ENCODE measurements at regions not wholly inside any gene's neighbourhood (a gene's known extent, or its start where the extent isn't known, plus 50 kb on each side); places are given as distances from the start of the nearest gene placed in this dataset.
"Not testable (repeated sequence)": the region's sequence is repeated elsewhere in the genome, so short reads cannot be mapped to it uniquely, and the experiment has no call there.

DNA sequence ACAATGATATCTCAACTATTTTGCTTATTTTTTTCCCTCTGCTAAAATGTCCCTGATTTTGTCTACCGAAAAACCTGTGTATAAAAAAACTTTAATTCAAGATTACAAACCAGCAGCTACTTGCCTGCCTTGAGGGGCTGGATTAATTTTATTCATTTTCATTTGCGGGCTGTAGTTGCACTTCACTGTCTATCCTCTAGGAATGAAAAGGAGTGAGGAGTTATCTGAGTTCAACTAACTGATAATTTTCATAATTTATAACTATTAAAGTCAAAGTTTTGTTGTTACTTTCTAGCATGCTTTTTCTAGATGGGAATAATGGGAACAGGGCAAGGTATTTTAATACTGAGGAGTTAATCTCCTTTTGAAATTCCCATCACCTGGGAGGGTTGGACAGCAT is 50.3 kb upstream of the AGTPBP1 start:
- H3K4me1 ChIP-seq (ENCODE audit: insufficient read depth, low read length); H3K36me3 ChIP-seq (ENCODE audit: insufficient read depth, low read length); POLR2A ChIA-PET (ENCODE audit: partially characterized antibody); H3K9me3 ChIP-seq (ENCODE audit: control insufficient read depth in 1 of 2, low read length in 2 of 2); CTCF ChIA-PET (ENCODE audit: partially characterized antibody); H3K4me3 Mint-ChIP-seq; H3K4me3 ChIP-seq (ENCODE audit: low read length in 2 of 2); H3K27me3 Mint-ChIP-seq; H3K27ac ChIP-seq (ENCODE audit: low read depth, low read length); H3K36me3 Mint-ChIP-seq; H3K27ac Mint-ChIP-seq; H3K27me3 ChIP-seq (ENCODE audit: insufficient read depth, low read length); H3K4me1 Mint-ChIP-seq; intact Hi-C loops (cut with micrococcal nuclease); H3K9me3 Mint-ChIP-seq; DNase-seq: not testable (repeated sequence)

DNA sequence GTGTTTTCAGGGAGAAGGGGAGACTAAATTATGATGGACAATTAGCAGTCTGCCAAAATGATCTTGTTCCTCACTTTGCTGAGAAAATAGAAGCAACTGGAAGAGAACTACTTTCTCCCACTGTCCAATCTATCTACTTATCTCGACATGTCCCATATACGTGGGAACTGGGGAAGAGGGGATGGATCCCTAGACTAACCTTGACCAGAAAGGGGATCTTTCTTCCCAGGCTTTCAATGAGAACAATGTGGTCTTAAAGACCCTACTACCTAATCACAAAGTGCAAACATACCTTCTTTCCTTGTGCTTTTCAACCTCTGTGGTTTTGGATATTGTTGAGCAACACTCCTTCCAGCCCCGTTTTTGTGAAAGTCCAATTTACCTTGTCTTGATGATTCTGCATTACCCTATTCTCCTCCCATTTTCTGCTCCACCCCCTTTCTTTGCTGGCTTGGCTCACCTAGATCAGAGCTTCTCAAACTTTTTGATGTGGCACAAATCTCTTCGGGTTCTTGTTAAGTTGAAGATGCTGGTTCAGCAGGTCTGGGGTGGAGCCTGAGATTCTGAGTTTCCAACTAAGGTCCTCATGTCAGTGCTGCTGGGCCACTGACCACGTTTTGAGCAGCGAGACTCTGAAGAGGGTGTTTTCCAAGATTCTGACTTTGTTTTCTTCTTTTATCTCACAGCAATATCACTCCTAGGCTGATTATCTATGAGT is 61.4 kb upstream of the AGTPBP1 start:
- H3K27ac Mint-ChIP-seq; H3K4me3 Mint-ChIP-seq; POLR2A ChIA-PET (ENCODE audit: partially characterized antibody); H3K27me3 Mint-ChIP-seq; H3K27me3 ChIP-seq (ENCODE audit: insufficient read depth, low read length); H3K36me3 Mint-ChIP-seq; H3K4me3 ChIP-seq (ENCODE audit: low read length in 2 of 2); H3K36me3 ChIP-seq (ENCODE audit: insufficient read depth, low read length); intact Hi-C loops (cut with micrococcal nuclease); H3K9me3 Mint-ChIP-seq; H3K9me3 ChIP-seq (ENCODE audit: control insufficient read depth in 1 of 2, low read length in 2 of 2): not testable (repeated sequence)
- peaks cover 20% of the 10 kb centered on the region for H3K4me1 ChIP-seq (ENCODE audit: insufficient read depth, low read length)
- peak overlapping the region; percentile 54 for H3K27ac ChIP-seq (ENCODE audit: low read depth, low read length)
- H3K4me1 Mint-ChIP-seq, result peaks cover 10 to 17% (median 11%) of the 10 kb centered on the region in 4 donors
- CTCF ChIA-PET (ENCODE audit: partially characterized antibody), result interaction anchor here (1.1 kb wide), 1 partner anchor 105 kb away, joined by 3 read pairs; no protein-coding TSS in a partner anchor
- peak; percentile 69 to 80 (median 74) for DNase-seq

GRCh38 chr9:85804847-85805133 is 63.0 kb upstream of the AGTPBP1 start:
- H3K27me3 ChIP-seq (ENCODE audit: insufficient read depth, low read length); H3K9me3 ChIP-seq (ENCODE audit: control insufficient read depth in 1 of 2, low read length in 2 of 2); H3K27me3 Mint-ChIP-seq; H3K36me3 ChIP-seq (ENCODE audit: insufficient read depth, low read length); DNase-seq; H3K9me3 Mint-ChIP-seq: not testable (repeated sequence)
- peaks cover 20% of the 10 kb centered on the region for H3K4me1 ChIP-seq (ENCODE audit: insufficient read depth, low read length)
- Mint-ChIP-seq H3K4me1 (peaks cover 11 to 22% (median 15%) of the 10 kb centered on the region in 4 donors), H3K4me3 (peak overlapping the region in 2 of 8 donors; percentile 81 to 88), H3K27ac (peak overlapping the region in 1 of 7 donors; percentile 95), H3K36me3 (peaks cover 13 to 15% of the 10 kb centered on the region in 2 donors)
- H3K4me3 ChIP-seq (ENCODE audit: low read length in 2 of 2), result peak overlapping the region in 1 of 2 donors; percentile 58
- ChIA-PET CTCF (ENCODE audit: partially characterized antibody) (interaction anchor here (0.8 kb wide), 1 partner anchor 63 kb away, joined by 3 read pairs; the partner anchor contains the start of gene AGTPBP1), POLR2A (ENCODE audit: partially characterized antibody) (interaction anchor here (1.0 kb wide), 2 partner anchors 18 to 106 kb away, joined by 3 read pairs; no protein-coding TSS in a partner anchor)
- intact Hi-C loops (cut with micrococcal nuclease), result loop anchor here (1.0 kb wide), 3 partner anchors 62 to 550 kb away; partner anchors contain the start of genes ISCA1 and TUT7
- peak overlapping the region; percentile 54 for H3K27ac ChIP-seq (ENCODE audit: low read depth, low read length)

DNA sequence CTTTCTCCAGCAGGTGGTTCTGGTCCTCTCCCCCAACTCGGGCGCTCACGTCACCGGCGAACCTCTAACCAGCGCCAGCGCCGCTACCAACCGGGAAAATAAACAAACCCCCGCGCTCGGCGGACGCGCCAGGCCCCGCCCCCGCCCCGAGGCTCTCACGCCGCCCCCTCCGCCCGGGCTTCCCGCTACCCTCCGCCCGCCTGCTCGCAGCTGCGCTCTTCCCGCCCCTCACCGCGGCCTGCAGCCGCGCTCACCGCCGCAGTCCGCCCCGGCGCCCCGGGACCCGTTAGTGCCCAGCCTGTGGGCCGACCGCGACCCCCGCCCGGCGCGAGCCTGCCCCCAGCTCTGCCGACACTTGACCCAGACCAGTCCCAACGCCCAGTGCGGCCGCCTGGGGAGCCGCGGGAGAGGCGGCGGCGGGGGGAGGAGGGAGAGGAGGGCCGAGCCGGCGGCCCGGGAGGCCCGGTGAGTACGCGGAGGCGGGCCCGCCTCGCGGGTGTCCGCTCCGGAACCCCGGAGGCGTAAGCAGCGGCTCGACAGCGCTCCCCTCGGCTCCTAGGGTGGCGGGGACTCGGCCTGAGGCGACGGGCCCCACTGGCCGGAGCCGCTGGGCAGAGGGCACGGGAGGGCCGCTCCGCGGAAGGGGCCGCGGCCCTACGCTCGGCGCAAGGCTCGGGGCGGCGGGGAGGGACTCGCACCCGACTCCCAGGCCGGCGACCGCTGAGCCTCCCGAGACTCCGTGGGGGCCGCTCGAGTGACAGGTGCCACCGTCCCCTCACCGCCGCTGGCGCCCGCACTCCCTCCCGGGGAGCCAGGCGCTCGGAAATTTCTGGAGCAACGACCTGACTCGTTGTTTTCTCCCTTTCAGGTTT is 63.6 kb upstream of the AGTPBP1 start:
- ChIA-PET POLR2A (ENCODE audit: partially characterized antibody) (interaction anchor here (1.0 kb wide), 2 partner anchors 19 to 107 kb away, joined by 3 read pairs; no protein-coding TSS in a partner anchor), CTCF (ENCODE audit: partially characterized antibody) (interaction anchor here (0.8 kb wide), 1 partner anchor 63 kb away, joined by 3 read pairs; the partner anchor contains the start of gene AGTPBP1)
- not testable (repeated sequence) for H3K9me3 ChIP-seq (ENCODE audit: control insufficient read depth in 1 of 2, low read length in 2 of 2); H3K36me3 ChIP-seq (ENCODE audit: insufficient read depth, low read length); H3K27me3 ChIP-seq (ENCODE audit: insufficient read depth, low read length); H3K27me3 Mint-ChIP-seq; H3K9me3 Mint-ChIP-seq
- Mint-ChIP-seq H3K4me3 (peak overlapping the region; percentile 85 to 90 (median 88)), H3K36me3 (peaks cover 14 to 18% of the 10 kb centered on the region in 2 donors), H3K27ac (peak overlapping the region; percentile 82 to 95 (median 92)), H3K4me1 (peaks cover 11 to 22% (median 15%) of the 10 kb centered on the region in 4 donors)
- DNase-seq, result peak; percentile 78 to 86 (median 80)
- H3K4me1 ChIP-seq (ENCODE audit: insufficient read depth, low read length), result peaks cover 20% of the 10 kb centered on the region
- H3K4me3 ChIP-seq (ENCODE audit: low read length in 2 of 2), result peak overlapping the region in 1 of 2 donors; percentile 58
- peak overlapping the region; percentile 82 for H3K27ac ChIP-seq (ENCODE audit: low read depth, low read length)
- intact Hi-C loops (cut with micrococcal nuclease), result loop anchor here (1.0 kb wide), 4 partner anchors 63 to 549 kb away; partner anchors contain the start of genes ISCA1 and TUT7

- H3K9me3 ChIP-seq (ENCODE audit: control insufficient read depth in 1 of 2, low read length in 2 of 2); intact Hi-C loops (cut with micrococcal nuclease): not testable (repeated sequence)
Observed at GRCh38 chr9:85808329-85808728, 66.6 kb upstream of the AGTPBP1 start.

GRCh38 chr9:85813388-85813787 is 71.6 kb upstream of the AGTPBP1 start:
- H3K27ac Mint-ChIP-seq; CTCF ChIA-PET (ENCODE audit: partially characterized antibody); H3K9me3 ChIP-seq (ENCODE audit: control insufficient read depth in 1 of 2, low read length in 2 of 2); H3K9me3 Mint-ChIP-seq; DNase-seq; H3K36me3 ChIP-seq (ENCODE audit: insufficient read depth, low read length); H3K4me1 Mint-ChIP-seq; H3K4me3 ChIP-seq (ENCODE audit: low read length in 2 of 2); H3K4me1 ChIP-seq (ENCODE audit: insufficient read depth, low read length); H3K4me3 Mint-ChIP-seq; H3K27me3 Mint-ChIP-seq; POLR2A ChIA-PET (ENCODE audit: partially characterized antibody); H3K27ac ChIP-seq (ENCODE audit: low read depth, low read length); H3K27me3 ChIP-seq (ENCODE audit: insufficient read depth, low read length); intact Hi-C loops (cut with micrococcal nuclease): not testable (repeated sequence)
- peaks cover 9 to 14% of the 10 kb centered on the region in 2 donors for H3K36me3 Mint-ChIP-seq

More at GRCh38 chr9:85808329-85808728, 66.6 kb upstream of the AGTPBP1 start:
- peaks cover 20% of the 10 kb centered on the region in 2 donors for H3K36me3 Mint-ChIP-seq
- POLR2A ChIA-PET (ENCODE audit: partially characterized antibody); H3K36me3 ChIP-seq (ENCODE audit: insufficient read depth, low read length); H3K9me3 Mint-ChIP-seq; H3K27ac ChIP-seq (ENCODE audit: low read depth, low read length); H3K4me3 ChIP-seq (ENCODE audit: low read length in 2 of 2); H3K27me3 Mint-ChIP-seq; DNase-seq; CTCF ChIA-PET (ENCODE audit: partially characterized antibody); H3K27me3 ChIP-seq (ENCODE audit: insufficient read depth, low read length): not testable (repeated sequence)
- H3K4me3 Mint-ChIP-seq, result peak overlapping the region in 2 of 8 donors; percentile 12 to 17
- peaks cover 11 to 22% (median 16%) of the 10 kb centered on the region in 4 donors for H3K4me1 Mint-ChIP-seq
- H3K27ac Mint-ChIP-seq, result peak overlapping the region in 1 of 7 donors; percentile 32
- H3K4me1 ChIP-seq (ENCODE audit: insufficient read depth, low read length), result peaks cover 16% of the 10 kb centered on the region

DNA sequence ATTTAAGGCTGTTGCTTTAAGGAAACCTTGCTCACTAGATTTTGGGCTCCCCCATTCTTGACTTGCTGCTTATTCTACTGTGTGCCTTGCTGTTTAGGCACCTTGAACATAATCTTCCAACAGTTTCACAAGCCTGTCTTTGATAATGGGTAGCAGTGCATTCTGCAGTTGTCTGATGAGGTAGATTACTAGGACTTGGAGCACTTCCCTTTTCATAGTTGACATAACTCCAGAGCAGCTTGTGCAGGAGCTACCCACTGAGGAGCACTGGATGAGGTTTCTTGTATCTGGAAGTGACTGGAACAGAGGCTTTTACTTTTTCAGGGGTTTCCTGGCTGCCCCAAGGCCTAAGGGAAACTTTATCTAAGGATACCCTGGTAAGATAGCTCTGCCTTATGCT is 73.0 kb upstream of the AGTPBP1 start:
- H3K4me3 Mint-ChIP-seq; H3K27me3 ChIP-seq (ENCODE audit: insufficient read depth, low read length); H3K9me3 ChIP-seq (ENCODE audit: control insufficient read depth in 1 of 2, low read length in 2 of 2); CTCF ChIA-PET (ENCODE audit: partially characterized antibody); DNase-seq; H3K27ac ChIP-seq (ENCODE audit: low read depth, low read length); H3K36me3 ChIP-seq (ENCODE audit: insufficient read depth, low read length); H3K4me3 ChIP-seq (ENCODE audit: low read length in 2 of 2); H3K4me1 Mint-ChIP-seq; intact Hi-C loops (cut with micrococcal nuclease); H3K36me3 Mint-ChIP-seq; H3K4me1 ChIP-seq (ENCODE audit: insufficient read depth, low read length); H3K9me3 Mint-ChIP-seq; POLR2A ChIA-PET (ENCODE audit: partially characterized antibody); H3K27ac Mint-ChIP-seq; H3K27me3 Mint-ChIP-seq: not testable (repeated sequence)

All from CD4-positive, alpha-beta memory T cell (primary cell).